H1 (cell line): ENCODE measurements at regions not wholly inside any gene's neighbourhood (a gene's known extent, or its start where the extent isn't known, plus 50 kb on each side); places are given as distances from the start of the nearest gene placed in this dataset.
A peak's percentile ranks its signal among the peaks of the same experiment; 100 is the strongest.

Source experiments
- CTCF ChIA-PET: fragments of 300-600 bp; sonication (Branson Sonifier 250); formaldehyde crosslinking; loops from one replicate; lab custom pipeline; 2021; ENCODE audit not compliant: partially characterized antibody; lab: Charles Lee
- POLR2A ChIA-PET: fragments of 300-600 bp; sonication (Branson Sonifier 250); formaldehyde crosslinking; loops from one replicate; lab custom pipeline; 2021; ENCODE audit warnings: inconsistent platforms; ENCODE audit not compliant: partially characterized antibody; lab: Charles Lee
- DNase-seq, 2 experiments: peaks; one replicate each; pipeline versions ENCODE4 v3.0.0 to v3.0.0-alpha.2; 2010 to 2022; ENCODE audit warnings: low spot score in 2 of 2, low read depth in 1 of 2, mixed read lengths in 1 of 2
- FAIRE-seq: peaks from 2 replicates; lab custom pipeline; 2011; peaks lifted over from hg19 to GRCh38; lab: Jason Lieb, UNC
- H2AFZ ChIP-seq: 2 replicates; pipeline ENCODE4 v1.8.1; 2012; ENCODE audit warnings: low read length, inconsistent platforms
- H2AK5ac ChIP-seq: 2 replicates; pipeline ENCODE4 v1.6.1; 2013; ENCODE audit warnings: low read depth, low read length
- H2BK120ac ChIP-seq: replicated peaks from 2 replicates; pipeline ENCODE3; 2013; ENCODE audit warnings: low read depth, low read length, inconsistent platforms
- H2BK12ac ChIP-seq: 2 replicates; pipeline ENCODE4 v1.6.1; 2013; ENCODE audit warnings: low read depth, low read length
- H2BK15ac ChIP-seq: 2 replicates; pipeline ENCODE4 v1.6.1; 2013; ENCODE audit warnings: low read length
- H2BK20ac ChIP-seq: 2 replicates; pipeline ENCODE4 v1.6.1; 2013; ENCODE audit warnings: low read length
- H2BK5ac ChIP-seq: 2 replicates; pipeline ENCODE4 v1.6.1; 2013; ENCODE audit warnings: low read depth, low read length
- H3K14ac ChIP-seq: 2 replicates; pipeline ENCODE4 v1.6.1; 2013; ENCODE audit warnings: inconsistent platforms; ENCODE audit not compliant: insufficient read length
- H3K18ac ChIP-seq: 2 replicates; pipeline ENCODE4 v1.6.1; 2013; ENCODE audit warnings: low read length; ENCODE audit errors: extremely low read depth
- H3K23ac ChIP-seq: 2 replicates; pipeline ENCODE4 v1.6.1; 2013; ENCODE audit warnings: inconsistent platforms; ENCODE audit not compliant: insufficient read length
- H3K23me2 ChIP-seq: 2 replicates; pipeline ENCODE4 v1.6.1; 2013; ENCODE audit warnings: low read depth, low read length
- H3K27ac ChIP-seq: 2 replicates; pipeline ENCODE4 v1.6.1; 2011; ENCODE audit warnings: low read depth, low read length, inconsistent platforms
- H3K27me3 ChIP-seq, 4 experiments: replicated peaks in 1 of 4; 1 replicate in 1 of 4; 2 replicates in 3 of 4; pipeline versions ENCODE4 v1.6.1 to v1.8.1; 2011 to 2013; ENCODE audit warnings: low read length in 3 of 4, mild to moderate bottlenecking in 3 of 4, inconsistent platforms in 2 of 4, mixed read lengths in 2 of 4, moderate library complexity in 1 of 4; ENCODE audit not compliant: control insufficient read depth in 3 of 4, insufficient read depth in 3 of 4; ENCODE audit errors: extremely low read depth in 1 of 4
- H3K36me3 ChIP-seq, 4 experiments: 2 replicates each; pipeline versions ENCODE4 v1.6.1 to v1.8.1; 2011 to 2013; ENCODE audit warnings: mild to moderate bottlenecking in 4 of 4, low read length in 3 of 4, moderate library complexity in 2 of 4, control low read depth in 1 of 4, inconsistent platforms in 1 of 4; ENCODE audit not compliant: insufficient read depth in 4 of 4, control insufficient read depth in 2 of 4
- H3K4ac ChIP-seq: replicated peaks from 2 replicates; pipeline ENCODE3; 2013; ENCODE audit warnings: low read length, low read depth, mixed read lengths, inconsistent platforms; ENCODE audit not compliant: insufficient read length
- H3K4me1 ChIP-seq, 4 experiments: replicated peaks in 1 of 4; 1 replicate in 1 of 4; 2 replicates in 3 of 4; pipeline versions ENCODE4 v1.6.1 to v1.8.1; 2011 to 2013; ENCODE audit warnings: low read length in 3 of 4, inconsistent platforms in 2 of 4, mixed read lengths in 1 of 4; ENCODE audit not compliant: insufficient read depth in 4 of 4, control insufficient read depth in 3 of 4
- H3K4me2 ChIP-seq, 2 experiments: 2 replicates each; pipeline versions ENCODE4 v1.6.1 to v1.8.1; 2011 to 2013; ENCODE audit warnings: low read depth in 2 of 2, low read length in 2 of 2, control low read depth in 1 of 2, inconsistent platforms in 1 of 2, mild to moderate bottlenecking in 1 of 2; ENCODE audit not compliant: insufficient read depth in 1 of 2
- H3K4me3 ChIP-seq, 4 experiments: fragments of 200-600, 300-600 bp in 1 of 4; sonication (generic), shearing (Covaris generic), sonication (Bioruptor Twin) in 1 of 4; 2 replicates each; pipeline versions ENCODE4 v1.5.1 to v1.8.1; 2011 to 2016; ENCODE audit warnings: low read length in 4 of 4, low read depth in 3 of 4, control low read depth in 2 of 4, inconsistent platforms in 2 of 4, mild to moderate bottlenecking in 2 of 4, mixed read lengths in 1 of 4, moderate library complexity in 1 of 4; ENCODE audit not compliant: insufficient read depth in 2 of 4; ENCODE audit errors: extremely low read depth in 1 of 4
- H3K56ac ChIP-seq: replicated peaks from 2 replicates; pipeline ENCODE3; 2013; ENCODE audit warnings: low read depth, mild to moderate bottlenecking, mixed read lengths, low read length, inconsistent platforms; ENCODE audit not compliant: insufficient read length
- H3K79me1 ChIP-seq: 2 replicates; pipeline ENCODE4 v1.6.1; 2013; ENCODE audit warnings: low read depth, low read length, control low read depth
- H3K79me2 ChIP-seq, 2 experiments: 2 replicates each; pipeline versions ENCODE4 v1.6.1 to v1.8.1; 2012 to 2013; ENCODE audit warnings: low read length in 2 of 2, mild to moderate bottlenecking in 2 of 2, inconsistent platforms in 1 of 2; ENCODE audit not compliant: insufficient read depth in 2 of 2, control insufficient read depth in 1 of 2
- H3K9ac ChIP-seq, 4 experiments: replicated peaks in 1 of 4; 1 replicate in 1 of 4; 2 replicates in 3 of 4; pipeline versions ENCODE4 v1.6.1 to v1.8.1; 2011 to 2013; ENCODE audit warnings: low read depth in 3 of 4, low read length in 3 of 4, control low read depth in 2 of 4, mild to moderate bottlenecking in 2 of 4, moderate library complexity in 2 of 4, inconsistent platforms in 1 of 4; ENCODE audit errors: extremely low read depth in 1 of 4
- H3K9me3 ChIP-seq, 2 experiments: 2 replicates each; pipeline versions ENCODE4 v1.6.1 to v1.8.1; 2012 to 2013; ENCODE audit warnings: mild to moderate bottlenecking in 2 of 2, moderate library complexity in 2 of 2, control low read depth in 1 of 2, inconsistent platforms in 1 of 2, low read depth in 1 of 2, low read length in 1 of 2, mixed read lengths in 1 of 2; ENCODE audit not compliant: insufficient read depth in 2 of 2
- H4K20me1 ChIP-seq, 2 experiments: replicated peaks in 1 of 2; 2 replicates each; pipeline versions ENCODE3 to v1.8.1; 2011 to 2013; ENCODE audit warnings: inconsistent platforms in 2 of 2, low read length in 2 of 2, mild to moderate bottlenecking in 1 of 2; ENCODE audit not compliant: insufficient read depth in 2 of 2, control insufficient read depth in 1 of 2
- H4K5ac ChIP-seq: 2 replicates; pipeline ENCODE4 v1.6.1; 2013; ENCODE audit warnings: low read length, low read depth, mixed read lengths, inconsistent platforms; ENCODE audit not compliant: insufficient read length
- H4K8ac ChIP-seq: 2 replicates; pipeline ENCODE4 v1.8.0; 2013; ENCODE audit warnings: mild to moderate bottlenecking, moderate library complexity, low read length, inconsistent platforms; ENCODE audit not compliant: insufficient read depth; ENCODE audit errors: extremely low read depth
- H4K91ac ChIP-seq: replicated peaks from 2 replicates; pipeline ENCODE3; 2013; ENCODE audit warnings: low read length, mixed read lengths, inconsistent platforms; ENCODE audit not compliant: insufficient read length
- BACH1 ChIP-seq: IDR thresholded peaks from 2 replicates; pipeline ENCODE4 v1.6.1; 2012; ENCODE audit warnings: low read length, improper control_type of control experiment
- BRCA1 ChIP-seq: IDR thresholded peaks from 2 replicates; pipeline ENCODE4 v1.6.1; 2012; ENCODE audit warnings: low read depth, low read length, improper control_type of control experiment
- CBX5 ChIP-seq: fragments of 300-800, 300-1000 bp; sonication (generic); IDR thresholded peaks from 2 replicates; pipeline ENCODE4 v1.7.1; 2016; ENCODE audit warnings: antibody characterized with exemption, low read length, low read depth
- CBX8 ChIP-seq: fragments of 300-800, 300-1000 bp; sonication (generic); IDR thresholded peaks from 2 replicates; pipeline ENCODE4 v1.7.1; 2016; ENCODE audit warnings: low read depth, low read length, borderline replicate concordance
- CHD2 ChIP-seq: IDR thresholded peaks from 2 replicates; pipeline ENCODE4 v1.6.1; 2012; ENCODE audit warnings: low read length, improper control_type of control experiment
- EP300 ChIP-seq, 2 experiments: IDR thresholded peaks; 1 replicate in 1 of 2; 2 replicates in 1 of 2; pipeline ENCODE4 v1.6.1; 2011 to 2012; ENCODE audit warnings: low read depth in 2 of 2, low read length in 2 of 2, mild to moderate bottlenecking in 2 of 2, borderline replicate concordance in 1 of 2, inconsistent platforms in 1 of 2, moderate library complexity in 1 of 2
- HDAC2 ChIP-seq, 2 experiments: fragments of 300-600 bp in 1 of 2; sonication (generic) in 1 of 2; IDR thresholded peaks; 2 replicates each; pipeline ENCODE4 v1.6.1; 2011 to 2012; ENCODE audit warnings: low read depth in 2 of 2, low read length in 2 of 2, mild to moderate bottlenecking in 2 of 2, moderate library complexity in 2 of 2, borderline replicate concordance in 1 of 2, inconsistent platforms in 1 of 2
- HDAC6 ChIP-seq: IDR thresholded peaks from one replicate; pipeline ENCODE4 v1.7.1; 2012; ENCODE audit warnings: low read depth, mild to moderate bottlenecking, inconsistent platforms, low read length, moderate library complexity
- MAX ChIP-seq: IDR thresholded peaks from 2 replicates; pipeline ENCODE4 v1.6.1; 2012; ENCODE audit warnings: inconsistent platforms
- POLR2A ChIP-seq, 2 experiments: IDR thresholded peaks; 1 replicate in 1 of 2; 2 replicates in 1 of 2; pipeline ENCODE4 v1.6.1; 2011; ENCODE audit warnings: low read depth in 2 of 2, low read length in 2 of 2, mild to moderate bottlenecking in 2 of 2; ENCODE audit errors: control extremely low read depth in 1 of 2
- RAD21 ChIP-seq, 2 experiments: IDR thresholded peaks in 1 of 2; conservative IDR thresholded peaks in 1 of 2; 2 replicates each; pipeline ENCODE4 v1.6.1; 2011; ENCODE audit warnings: low read depth in 2 of 2, low read length in 2 of 2, improper control_type of control experiment in 1 of 2, inconsistent platforms in 1 of 2, mild to moderate bottlenecking in 1 of 2, moderate library complexity in 1 of 2
- RFX5 ChIP-seq: IDR thresholded peaks from 2 replicates; pipeline ENCODE4 v1.6.1; 2011; ENCODE audit warnings: low read depth, low read length, improper control_type of control experiment, borderline replicate concordance
- SAP30 ChIP-seq: fragments of 300-600 bp; sonication (generic); IDR thresholded peaks from 2 replicates; pipeline ENCODE4 v1.7.1; 2012; ENCODE audit warnings: low read length, moderate library complexity, mild to moderate bottlenecking, inconsistent platforms; ENCODE audit not compliant: insufficient read depth, insufficient replicate concordance
- SRF ChIP-seq: IDR thresholded peaks from 2 replicates; pipeline ENCODE4 v1.6.1; 2011; ENCODE audit warnings: mild to moderate bottlenecking, low read depth, low read length, moderate library complexity
- WGBS, 2 experiments: shearing (Covaris generic) in 1 of 2; methylation state at CpG; one replicate each; pipeline versions ENCODE4 v1.1.6 to v1.1.7; 2013 to 2015; ENCODE audit warnings: low lambda C conversion rate in 2 of 2, mixed read lengths in 2 of 2, inconsistent platforms in 1 of 2, low coverage in 1 of 2, missing lambda C conversion rate in 1 of 2; ENCODE audit not compliant: insufficient replicate concordance in 2 of 2, insufficient coverage in 1 of 2, insufficient read length in 1 of 2; ENCODE audit errors: extremely low coverage in 1 of 2, missing lambda C conversion rate in 1 of 2; 5-methylcytosine and 5-hydroxymethylcytosine counted together

DNA sequence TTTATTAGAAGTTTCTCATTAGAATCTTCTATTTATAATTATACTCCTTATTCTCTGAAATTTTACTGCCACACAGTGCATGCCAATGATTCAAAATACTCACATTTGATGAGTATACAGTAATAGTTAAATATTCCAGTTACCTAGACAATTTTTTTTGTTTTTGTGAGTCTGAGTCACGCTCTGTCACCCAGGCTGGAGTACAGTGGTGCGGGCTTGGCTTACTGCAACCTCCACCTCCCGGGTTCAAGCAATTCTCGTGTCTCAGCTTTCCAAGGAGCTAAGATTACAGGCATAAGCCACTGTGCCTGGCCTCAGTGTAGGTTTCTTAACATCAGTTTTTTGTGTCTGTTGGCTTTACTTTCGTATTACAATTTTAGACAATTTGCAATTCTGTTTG lies 87.1 kb downstream of the ZNF486 start:
- Histone ChIP-seq H2AFZ (no peak overlapping the region), H4K8ac (no peak overlapping the region), H3K36me3 (no peaks in the 10 kb centered on the region), H3K9me3 (no peaks in the 10 kb centered on the region; a peak in 1 of 4 replicates), H4K5ac (no peak overlapping the region), H3K27ac (no peak overlapping the region), H2BK20ac (0 out of 2 replicates have a peak overlapping the region, but pooled peaks have one; percentile 73), H3K79me2 (no peaks in the 10 kb centered on the region), H3K4me1 (peaks cover 0 to 13% (median 7%) of the 10 kb centered on the region in 4 experiments), H3K4ac (no peak overlapping the region), H3K18ac (no peak overlapping the region; the same call in 1 of the 2 replicates), H3K4me3 (no peak overlapping the region), H3K56ac (no peak overlapping the region), H3K27me3 (no peaks in the 10 kb centered on the region), H4K91ac (no peak overlapping the region), H3K9ac (no peak overlapping the region), H2BK5ac (no peak overlapping the region), H2AK5ac (no peak overlapping the region), H3K23me2 (no peaks in the 10 kb centered on the region), H2BK15ac (no peak overlapping the region), H4K20me1 (no peaks in the 10 kb centered on the region), H3K79me1 (no peaks in the 10 kb centered on the region), H2BK120ac (no peak overlapping the region), H3K23ac (no peak overlapping the region), H3K14ac (no peak overlapping the region), H3K4me2 (no peak overlapping the region), H2BK12ac (no peak overlapping the region)
- CTCF ChIA-PET, result no interaction called here
- DNase-seq (no peak), FAIRE-seq (no peak)
- WGBS, 2 experiments, result 94% methylated on average over 5 of the region's 5 CpGs; no CpG with 5 or more reads in 1 of the 2 experiments
- POLR2A ChIA-PET, result interaction anchor here (0.5 kb wide), 1 partner anchor 171 kb away, joined by 3 read pairs; no protein-coding TSS in a partner anchor
- TF ChIP-seq RFX5 (no peak), BACH1 (no peak), POLR2A (IDR thresholded peaks at IDR 0.05; ENCODE audit: control extremely low read depth in 1 of 2, low read depth in 2 of 2, low read length in 2 of 2) (no peak), BRCA1 (no peak), HDAC2 (IDR thresholded peaks at IDR 0.05; ENCODE audit: borderline replicate concordance in 1 of 2, low read depth in 2 of 2, low read length in 2 of 2) (no peak), HDAC6 (no peak), RAD21 (IDR thresholded peaks at IDR 0.05 in 1 of 2, conservative IDR thresholded peaks at IDR 0.05 in 1 of 2; ENCODE audit: low read depth in 2 of 2, low read length in 2 of 2) (no peak), CHD2 (no peak), EP300 (IDR thresholded peaks at IDR 0.05; ENCODE audit: borderline replicate concordance in 1 of 2, low read depth in 2 of 2, low read length in 2 of 2) (no peak), CBX8 (no peak), SRF (no peak), CBX5 (no peak), MAX (no peak), SAP30 (no peak)
